HG02840 (cell line): ENCODE measurements at regions not wholly inside any gene's neighbourhood (a gene's known extent, or its start where the extent isn't known, plus 50 kb on each side); places are given as distances from the start of the nearest gene placed in this dataset.
"Not testable (repeated sequence)": the region's sequence is repeated elsewhere in the genome, so short reads cannot be mapped to it uniquely, and the experiment has no call there.

Experiments
- ATAC-seq: cut with Tn5 transposase; IDR thresholded peaks from one replicate; pipeline ENCODE4 v1.9.1; 2021; ENCODE audit warnings: mild to moderate bottlenecking, moderate library complexity, moderate number of reproducible peaks; ENCODE audit not compliant: unreplicated experiment, low FRiP score

DNA sequence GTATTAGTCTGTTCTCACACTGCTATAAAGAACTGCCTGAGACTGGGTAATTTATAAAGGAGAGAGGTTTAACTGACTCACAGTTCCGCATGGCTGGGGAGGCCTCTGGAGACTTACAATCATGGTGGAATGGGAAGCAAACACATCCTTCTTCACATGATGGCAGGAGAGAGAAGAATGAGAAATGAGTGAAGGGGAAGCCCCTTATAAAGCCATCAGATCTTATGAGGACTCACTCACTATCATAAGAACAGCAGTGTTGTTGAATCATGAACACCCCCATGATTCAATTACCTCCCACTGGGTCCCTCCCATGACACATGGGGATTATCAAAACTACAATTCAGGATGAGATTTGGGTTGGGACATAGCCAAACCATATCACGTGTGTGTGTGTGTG, 1764.4 kb upstream of the SEL1L start:
- not testable (repeated sequence) for ATAC-seq

DNA sequence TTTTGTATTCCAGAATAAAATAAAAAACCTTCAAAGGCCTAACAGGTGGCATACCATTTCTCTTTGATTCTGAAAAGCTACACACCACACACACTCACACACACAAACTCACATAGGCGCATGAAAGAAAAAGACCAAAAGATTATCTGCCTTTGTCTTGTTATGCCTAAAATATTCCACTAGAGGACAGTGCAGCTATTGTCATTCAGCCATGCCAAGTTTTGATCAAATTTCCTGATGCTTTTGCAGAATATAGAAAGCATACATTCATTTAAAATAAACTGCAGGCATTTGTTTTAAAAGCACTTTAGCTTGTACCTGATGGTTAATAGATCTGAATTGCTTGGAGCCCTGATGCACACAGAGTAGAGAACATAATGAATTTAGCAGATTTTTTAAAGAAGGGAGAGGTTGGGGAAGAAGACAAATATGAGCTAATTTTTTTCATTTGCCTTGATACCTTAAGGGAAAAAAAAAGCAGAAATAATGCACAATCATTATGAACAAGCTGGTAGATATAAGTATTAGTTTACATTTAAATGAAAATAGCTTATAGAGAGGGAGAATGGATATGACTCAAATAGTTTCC, 1766.9 kb upstream of the SEL1L start:
- no peak for ATAC-seq

DNA sequence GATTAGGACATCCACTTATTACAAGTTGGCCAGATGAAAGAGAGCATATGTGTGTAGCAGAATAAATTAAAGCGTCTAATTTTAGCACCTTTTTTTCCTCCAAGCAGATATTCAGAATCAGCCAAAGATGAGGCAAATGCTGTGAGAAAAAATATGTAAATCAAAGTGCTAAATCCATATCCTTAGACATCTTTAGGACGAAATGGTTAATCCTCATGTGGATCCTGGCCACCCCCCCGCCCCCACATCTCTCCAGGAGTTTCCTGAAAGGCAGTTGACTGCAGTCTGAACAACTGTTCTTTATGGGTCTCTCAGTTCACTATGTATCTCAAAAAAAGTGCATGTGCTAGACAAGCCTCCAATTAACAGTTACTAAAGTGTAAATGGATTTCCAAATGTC, 1768.1 kb upstream of the SEL1L start:
- ATAC-seq, result no peak

DNA sequence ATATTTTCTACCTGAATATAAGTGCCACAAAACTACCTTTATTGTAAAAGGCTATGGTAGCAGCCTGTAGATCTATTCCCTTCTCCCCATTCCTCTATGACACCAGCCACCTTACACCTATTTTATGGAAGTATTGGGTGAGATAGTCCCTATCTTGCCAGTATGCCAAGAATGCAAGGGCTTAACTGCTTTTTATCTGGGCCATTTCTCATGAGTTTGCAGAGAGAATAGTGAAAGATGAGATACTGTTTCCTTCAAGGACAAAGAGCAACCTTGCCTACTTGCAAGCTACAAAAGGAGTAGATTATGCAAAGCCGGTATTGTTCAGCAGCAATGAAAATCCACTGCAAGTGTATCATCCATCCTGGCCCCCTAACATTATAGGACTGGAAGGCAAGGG, 1775.6 kb upstream of the SEL1L start:
- no peak for ATAC-seq

DNA sequence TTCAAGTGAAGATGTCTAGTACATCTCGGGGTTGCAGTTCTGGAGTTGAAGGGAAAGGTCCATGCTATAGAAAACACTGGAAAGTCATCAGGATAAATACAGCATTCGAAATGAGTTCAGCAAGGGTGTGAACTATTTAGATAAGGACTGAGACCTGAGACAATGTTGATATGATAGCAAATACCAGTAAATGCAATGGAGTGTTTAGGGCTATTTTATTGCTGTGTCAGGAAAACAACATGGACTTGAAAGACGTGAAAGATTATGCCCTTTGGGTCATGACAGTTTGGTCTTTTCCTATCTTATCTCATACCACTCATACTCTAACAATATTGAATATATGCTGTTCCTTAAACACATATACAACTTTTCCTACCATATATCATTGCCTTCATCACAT, 1776.2 kb upstream of the SEL1L start:
- ATAC-seq, result no peak

DNA sequence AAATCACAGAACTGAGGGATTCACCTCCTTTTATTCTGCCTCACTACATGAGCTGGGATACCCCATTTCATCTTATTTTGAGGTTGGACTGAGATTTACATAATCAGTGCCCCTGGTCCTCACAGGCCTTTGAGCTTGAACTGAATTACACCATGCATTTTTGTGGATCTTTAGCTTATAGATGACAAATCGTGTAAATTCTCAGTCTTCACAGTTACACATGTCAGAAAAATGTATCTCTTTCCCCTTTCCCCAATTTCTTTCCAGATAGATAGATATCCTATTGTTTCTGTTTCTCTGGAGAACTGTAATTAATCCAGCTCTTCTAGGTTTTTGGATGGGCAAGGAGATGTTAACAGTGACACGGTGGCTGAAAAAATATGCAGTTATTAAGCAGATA, 1778.9 kb upstream of the SEL1L start:
- no peak for ATAC-seq

DNA sequence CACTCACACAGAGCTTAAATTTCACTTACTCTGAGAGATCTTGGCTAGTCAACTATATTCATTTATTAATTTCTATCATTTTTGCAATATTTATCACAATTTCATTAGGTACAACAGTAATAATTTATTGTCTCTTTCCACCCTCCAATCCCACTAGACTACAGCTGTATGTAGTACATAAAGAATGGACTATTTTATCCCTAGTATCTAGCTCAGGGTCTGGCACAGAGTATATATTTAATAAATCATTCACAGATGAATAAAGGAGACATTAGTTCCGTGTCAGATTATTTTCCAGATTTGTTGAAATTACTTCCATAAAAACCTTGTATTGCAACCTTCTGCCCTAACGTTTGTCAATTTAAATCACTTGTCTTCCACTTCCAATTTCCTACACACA, 1781.1 kb upstream of the SEL1L start:
- no peak for ATAC-seq

DNA sequence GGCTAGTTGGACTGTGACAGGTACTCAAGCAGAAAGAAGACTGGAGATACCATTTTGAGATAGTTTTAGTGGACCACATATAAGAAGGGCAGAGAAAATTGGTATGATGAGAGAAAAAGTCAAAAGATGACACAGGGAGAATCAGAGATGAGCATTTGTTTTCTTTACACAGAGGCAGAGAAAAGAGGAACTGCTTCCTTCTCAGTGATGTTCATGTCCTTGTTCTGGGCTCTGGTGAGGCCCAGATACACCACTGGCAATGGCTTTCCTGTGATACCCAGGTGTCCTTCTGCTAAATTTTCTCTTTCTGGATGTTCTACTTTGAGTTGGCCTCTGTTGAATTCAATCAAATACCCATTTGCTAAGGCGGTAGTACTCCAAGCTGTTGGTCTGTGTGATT, 1782.7 kb upstream of the SEL1L start:
- no peak for ATAC-seq

DNA sequence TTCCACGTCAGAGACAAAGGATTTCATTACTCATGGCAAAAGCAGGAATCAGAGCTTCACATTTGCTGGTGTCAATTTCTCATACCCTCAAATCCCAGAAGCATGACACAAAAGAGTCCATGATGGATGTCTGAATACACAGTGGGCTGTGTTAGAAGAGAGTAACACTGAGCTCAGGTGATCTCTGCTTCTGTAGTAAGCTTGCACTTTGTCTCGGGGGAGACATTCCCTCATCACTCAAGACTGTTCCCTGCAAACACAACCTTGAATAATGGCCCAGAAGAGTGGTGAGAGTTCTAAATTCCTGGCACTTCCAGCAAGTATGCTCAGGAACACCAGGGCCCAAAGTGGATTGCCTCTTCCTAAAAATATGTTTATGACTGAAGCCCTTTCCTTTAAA, 1787.2 kb upstream of the SEL1L start:
- ATAC-seq, result no peak

DNA sequence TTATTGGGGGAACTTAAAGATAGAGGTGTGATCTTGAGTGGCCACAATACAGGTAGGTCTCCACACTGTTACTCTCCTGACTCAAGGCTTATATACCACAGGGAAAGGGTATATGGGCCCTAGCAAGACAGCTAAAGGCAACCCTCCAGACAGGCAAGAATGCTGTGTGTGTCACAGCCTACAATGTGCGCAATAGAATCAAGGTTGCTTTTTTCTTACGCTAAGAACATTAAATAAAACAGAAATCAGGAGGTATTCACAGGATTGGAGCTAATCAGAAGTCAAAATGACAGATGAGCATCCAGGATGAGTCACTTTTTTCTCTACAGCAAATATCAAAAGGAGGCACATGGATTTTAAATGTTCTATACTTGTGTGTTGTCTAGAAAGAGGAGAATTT, 1797.9 kb upstream of the SEL1L start:
- no peak for ATAC-seq

DNA sequence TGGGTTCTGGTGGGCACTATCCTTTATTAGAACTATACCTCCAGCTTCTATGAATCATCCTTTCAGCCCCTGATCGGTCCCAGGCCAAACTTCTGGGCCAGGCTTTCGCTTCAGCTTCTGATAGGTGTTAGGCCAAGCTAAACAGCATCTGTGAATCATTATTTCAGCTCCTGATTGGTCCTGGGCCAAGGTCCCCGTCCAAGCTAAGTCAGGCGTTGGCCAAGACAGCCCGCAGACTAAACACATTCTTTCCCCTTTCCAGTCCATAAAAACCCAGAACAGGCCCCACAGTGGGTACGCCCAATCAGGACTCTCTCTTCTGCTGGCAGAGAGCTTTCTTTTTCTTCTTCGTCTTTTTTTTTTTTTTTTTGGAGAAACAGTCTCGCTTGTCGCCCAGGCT, 1808.9 kb upstream of the SEL1L start:
- ATAC-seq, result no peak

DNA sequence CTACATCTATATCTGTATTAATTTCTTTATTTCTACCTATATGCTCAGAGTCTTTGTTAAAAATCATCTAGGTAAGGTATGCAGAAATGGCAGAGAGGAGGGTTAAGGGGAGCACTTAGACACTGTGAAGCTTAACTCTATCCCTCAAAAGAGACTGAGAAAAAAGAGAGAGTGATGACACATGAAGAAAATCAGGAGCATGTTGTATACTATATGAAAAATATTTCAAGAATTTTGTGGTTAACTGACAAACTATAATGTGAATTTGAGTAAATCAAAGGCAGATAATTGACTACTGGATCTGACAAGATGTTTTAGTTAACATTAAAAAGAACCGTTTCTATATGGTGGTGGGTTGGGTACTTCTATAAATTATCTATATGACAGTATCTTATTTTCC, 1814.2 kb upstream of the SEL1L start:
- no peak for ATAC-seq

DNA sequence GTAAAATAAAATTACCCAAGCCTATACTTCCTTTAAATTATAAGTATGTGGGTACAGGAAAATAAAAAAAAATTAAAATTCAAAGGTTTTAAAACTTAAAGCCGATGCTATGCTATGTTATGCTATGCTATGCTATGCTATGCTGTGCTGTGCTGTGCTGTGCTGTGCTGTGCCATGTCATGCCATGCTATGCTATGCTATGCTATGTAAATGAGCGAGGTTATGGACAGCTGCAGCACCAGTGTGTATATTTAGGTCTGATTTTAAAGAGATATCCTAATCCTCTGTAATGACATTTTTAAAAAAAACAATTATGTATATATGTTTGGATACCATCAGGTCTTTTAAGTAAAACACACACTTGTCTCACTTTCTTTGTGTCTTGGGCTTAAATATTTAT, 1822.0 kb upstream of the SEL1L start:
- ATAC-seq, result no peak

DNA sequence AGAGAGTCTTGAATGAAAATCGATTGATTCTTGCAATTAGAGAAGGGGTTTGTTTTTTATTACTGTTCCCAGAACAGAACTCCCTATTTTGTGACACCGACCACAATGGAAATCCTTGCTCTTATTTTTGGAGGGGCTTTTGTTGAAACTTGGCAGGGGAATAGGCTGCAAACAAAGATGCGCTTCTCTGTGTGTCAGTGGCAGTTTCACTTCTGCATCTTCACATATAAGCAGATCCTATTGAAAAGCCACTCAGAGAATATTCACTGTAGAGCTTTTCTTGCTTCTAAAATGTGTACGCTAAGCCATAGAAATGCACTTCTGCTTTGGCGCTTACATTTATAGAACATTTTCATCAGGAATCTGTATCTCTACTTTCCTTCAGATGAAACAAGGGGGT, 1822.4 kb upstream of the SEL1L start:
- ATAC-seq, result no peak

DNA sequence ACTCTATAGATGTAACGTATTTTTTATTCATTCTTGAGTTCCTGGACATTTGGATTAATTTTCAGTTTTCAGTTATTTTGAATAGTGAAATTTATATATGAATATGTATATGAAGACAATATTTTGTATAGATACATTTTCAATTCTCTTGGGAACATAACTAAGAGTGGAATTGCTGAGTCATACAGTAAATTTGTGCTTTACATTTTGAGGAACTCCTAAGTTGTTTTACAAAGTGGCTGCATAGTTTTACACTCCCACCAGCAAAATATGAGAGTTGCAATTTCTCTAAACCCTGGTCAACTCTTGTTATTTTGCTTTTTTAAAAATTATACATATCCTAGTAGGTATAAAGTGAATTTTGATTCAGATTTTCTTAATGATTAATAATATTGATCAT, 1838.6 kb upstream of the SEL1L start:
- ATAC-seq, result no peak

DNA sequence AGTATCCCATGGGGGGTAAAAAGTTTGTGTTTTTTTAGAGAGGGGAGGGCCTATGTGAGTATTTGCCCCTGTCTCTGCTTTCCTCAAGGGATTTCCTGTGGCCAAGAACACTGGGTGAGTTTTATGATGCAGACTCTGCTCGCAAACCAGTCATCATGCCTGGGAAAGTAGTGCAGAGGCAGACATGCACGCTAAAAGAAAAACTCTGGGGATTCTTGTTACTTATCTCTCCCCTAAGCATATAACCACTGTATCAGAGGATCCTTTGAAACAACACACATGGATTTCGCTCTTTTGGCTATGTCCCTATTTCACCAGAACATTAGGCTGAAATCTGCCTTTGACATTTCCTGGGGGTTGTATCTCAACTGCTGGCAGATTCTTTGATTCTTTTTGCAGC, 1845.8 kb upstream of the SEL1L start:
- ATAC-seq, result no peak

DNA sequence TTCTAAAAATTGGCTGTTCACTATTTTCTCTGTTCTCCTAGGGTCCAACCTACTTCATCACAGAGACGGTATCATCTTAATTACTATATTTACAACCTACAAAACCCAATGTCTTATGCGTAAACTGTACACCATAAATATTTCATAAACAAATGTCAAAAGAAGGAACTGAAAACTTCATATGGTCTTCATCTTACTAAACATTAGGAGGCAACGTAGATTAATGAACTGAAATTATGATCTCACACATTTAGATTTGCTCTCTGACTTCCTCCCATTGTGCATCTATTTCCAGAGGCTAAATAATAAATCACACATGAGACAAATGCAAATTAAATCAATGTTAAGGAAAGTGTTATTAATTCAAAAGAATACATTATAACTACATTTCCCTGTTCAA, 1850.6 kb upstream of the SEL1L start:
- no peak for ATAC-seq

DNA sequence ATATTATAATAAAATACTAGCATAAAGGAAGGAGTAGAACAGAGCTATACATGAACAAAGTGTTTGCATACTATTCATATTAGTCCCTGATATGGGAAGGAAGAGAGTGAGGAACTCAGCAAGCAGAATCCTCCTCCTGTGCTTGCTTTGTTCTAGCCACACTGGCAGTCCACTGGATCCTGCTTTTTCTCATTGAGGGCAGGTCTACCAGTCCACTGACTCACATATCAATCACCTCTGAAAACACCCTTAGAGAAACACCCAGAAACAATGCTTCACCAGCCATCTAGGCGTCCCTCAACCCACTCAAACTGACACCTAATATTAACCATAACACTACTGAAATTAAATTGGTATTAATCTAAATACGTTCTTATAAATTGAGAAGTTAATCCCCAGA, 1861.7 kb upstream of the SEL1L start:
- no peak for ATAC-seq

DNA sequence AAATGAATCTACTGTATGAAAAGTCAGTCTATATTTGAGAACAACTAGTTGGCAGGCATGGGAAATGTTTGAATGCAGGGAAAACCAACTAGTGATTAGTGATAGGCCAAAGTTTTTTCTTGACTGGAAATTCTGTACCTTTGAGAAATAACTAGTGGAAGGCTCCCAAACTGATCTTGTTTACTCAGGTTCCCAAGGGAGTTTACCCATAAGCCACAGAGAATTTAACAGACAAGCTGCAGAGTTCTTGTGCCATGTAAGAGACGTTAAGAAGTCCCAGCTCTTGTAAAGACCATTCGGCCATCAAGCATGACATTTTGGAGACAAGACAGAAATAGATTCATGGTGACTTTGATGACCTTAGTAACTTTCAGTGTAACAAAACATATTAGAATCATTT, 1882.8 kb upstream of the SEL1L start:
- no peak for ATAC-seq

DNA sequence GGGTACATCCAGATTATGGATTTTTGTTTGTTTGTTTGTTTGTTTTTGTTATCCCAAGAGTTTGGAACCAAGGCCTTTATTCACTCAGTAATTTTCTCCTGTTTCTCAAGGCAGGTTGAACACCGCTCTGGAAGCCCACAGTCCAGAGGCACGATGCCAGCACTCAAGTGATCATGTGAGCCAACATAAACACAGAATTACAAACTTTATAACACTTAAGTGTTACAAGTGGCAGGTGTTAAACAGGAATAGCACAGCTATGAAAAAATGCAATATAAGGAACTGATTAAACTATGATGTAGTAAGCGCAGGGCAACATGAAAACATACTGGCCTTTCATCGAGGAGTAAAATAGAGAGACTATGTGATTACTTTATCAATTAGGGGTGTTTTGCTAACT, 1885.8 kb upstream of the SEL1L start:
- no peak for ATAC-seq

DNA sequence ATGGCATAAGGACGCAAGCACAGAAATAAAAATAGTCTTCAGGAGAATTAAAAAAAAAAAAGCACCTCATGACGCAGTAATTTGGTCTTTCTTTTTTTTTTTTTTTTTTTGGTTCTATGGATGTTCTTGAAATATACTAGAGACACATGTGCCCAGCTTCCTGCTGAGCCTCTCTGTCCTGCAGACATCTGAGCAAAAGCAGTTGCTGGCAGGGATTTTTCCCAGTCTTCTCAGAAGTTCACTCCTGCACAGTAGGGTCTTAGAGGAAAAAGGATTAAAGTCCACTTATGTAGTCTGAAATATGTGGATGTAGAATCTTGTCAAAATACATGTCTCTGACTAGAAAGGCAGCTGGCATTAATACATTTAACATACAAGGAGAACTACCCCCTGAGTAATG, 1888.1 kb upstream of the SEL1L start:
- no peak for ATAC-seq

DNA sequence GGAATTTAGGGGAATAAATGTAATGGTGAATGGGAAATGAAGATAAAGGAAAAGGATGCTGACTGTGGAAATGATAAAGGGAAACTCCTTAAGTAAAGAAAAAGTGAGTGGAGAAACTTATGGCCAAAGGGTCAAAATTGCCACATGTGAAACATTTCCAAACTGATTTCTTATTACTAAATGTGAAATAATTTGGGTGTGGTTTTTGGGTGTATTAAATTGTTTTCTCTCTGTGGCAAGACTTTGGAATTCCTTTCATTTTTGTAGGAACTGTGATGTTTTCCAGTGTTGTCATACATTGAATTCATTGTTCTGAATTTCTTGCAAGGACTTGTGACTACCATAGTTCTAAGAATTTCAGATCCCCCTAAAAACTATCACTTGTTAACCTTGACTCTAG, 1891.5 kb upstream of the SEL1L start:
- no peak for ATAC-seq

DNA sequence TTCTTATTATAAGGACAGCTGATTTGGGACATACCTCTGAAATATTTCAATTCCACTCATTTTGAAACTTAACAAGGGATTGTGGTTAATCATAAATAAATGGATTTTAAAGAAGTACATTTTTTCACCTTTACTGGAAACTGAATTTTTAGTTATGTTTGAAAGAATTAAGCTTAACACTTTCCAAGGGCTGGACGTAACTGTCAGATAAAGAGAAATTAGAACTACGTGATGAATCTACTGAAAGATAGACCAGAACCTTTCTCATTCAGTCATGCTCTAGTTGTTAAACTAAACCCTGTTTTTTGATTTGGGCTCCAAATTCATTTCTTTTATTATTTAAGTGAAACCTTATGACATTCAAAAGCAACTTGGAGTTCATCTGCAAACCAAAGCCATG, 1892.1 kb upstream of the SEL1L start:
- ATAC-seq, result no peak
